ENCODE measurements at regions not wholly inside any gene's neighbourhood (a gene's known extent, or its start where the extent isn't known, plus 50 kb on each side); places are given as distances from the start of the nearest gene placed in this dataset.

DNA sequence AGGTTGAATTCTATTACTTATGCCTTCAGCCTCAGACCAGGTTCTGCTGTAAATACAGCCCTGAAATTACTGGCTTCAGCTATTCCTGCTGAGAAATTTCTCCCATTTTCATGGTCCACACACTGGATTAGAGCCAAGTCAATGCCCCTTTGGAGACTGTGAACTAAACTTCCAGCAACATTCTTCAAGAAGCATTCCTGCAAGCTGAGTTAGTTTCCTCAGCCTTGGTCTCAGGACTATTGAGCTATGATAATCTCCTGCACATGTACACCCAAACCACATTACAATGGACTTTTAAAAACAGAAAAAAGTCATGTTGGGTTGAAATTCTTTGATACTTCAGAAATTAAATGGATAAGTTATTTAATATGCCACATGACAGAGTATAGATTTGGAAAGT lies 58.0 kb upstream of the AVPR1A start:
- in situ Hi-C loops (cut with MboI; ENCODE audit: low sequenced_read_pairs) (no loop called here), dilution Hi-C loops (cut with HindIII; ENCODE audit: low sequenced_read_pairs, unreplicated experiment) (no loop called here)
- H3K27me3 ChIP-seq (ENCODE audit: control insufficient read depth, insufficient read depth, low read length), result no peaks in the 10 kb centered on the region

More for the DNA sequence above, 58.0 kb upstream of the AVPR1A start:
- Histone ChIP-seq H3K9me3 (ENCODE audit: control insufficient read depth, insufficient read depth, low read length) (no peaks in the 10 kb centered on the region), H3K4me2 (ENCODE audit: low read depth, low read length) (no peak overlapping the region), H4K5ac (ENCODE audit: low read depth, low read length) (no peak overlapping the region), H3K27ac (ENCODE audit: insufficient read depth, low read length) (no peak overlapping the region), H3K9me1 (ENCODE audit: insufficient read depth, low read length) (no peaks in the 10 kb centered on the region), H4K8ac (ENCODE audit: low read depth in 2 of 2, low read length in 2 of 2) (no peak overlapping the region), H2BK5ac (ENCODE audit: low read depth, low read length, poor library complexity, severe bottlenecking) (no peak overlapping the region), H3K23ac (ENCODE audit: low read depth, low read length) (no peak overlapping the region), H3K36me3 (ENCODE audit: control insufficient read depth, insufficient read depth, low read length) (no peaks in the 10 kb centered on the region), H2BK20ac (ENCODE audit: low read depth, low read length) (no peak overlapping the region), H2BK120ac (ENCODE audit: low read depth, low read length) (no peak overlapping the region), H3K4ac (ENCODE audit: low read depth, low read length) (no peak overlapping the region), H3K9ac (ENCODE audit: low read depth, low read length) (no peak overlapping the region), H3K56ac (ENCODE audit: extremely low read depth, insufficient read depth, low read length) (no peak overlapping the region), H3K18ac (ENCODE audit: low read depth, low read length) (no peak overlapping the region), H3K4me3 (ENCODE audit: insufficient read depth, low read depth, low read length) (no peak overlapping the region), H2BK15ac (ENCODE audit: low read depth, low read length) (no peak overlapping the region), H2AK5ac (ENCODE audit: low read depth, low read length) (no peak overlapping the region), H4K20me1 (ENCODE audit: insufficient read depth, low read length) (no peaks in the 10 kb centered on the region), H4K91ac (ENCODE audit: insufficient read depth, low read depth, low read length) (no peak overlapping the region), H3K79me1 (ENCODE audit: low read depth in 1 of 2, low read length in 2 of 2) (no peaks in the 10 kb centered on the region), H3K4me1 (ENCODE audit: control insufficient read depth, insufficient read depth, low read length) (no peaks in the 10 kb centered on the region), H2AFZ (replicated peaks; ENCODE audit: low read length, poor library complexity) (no peak overlapping the region), H3K14ac (replicated peaks; ENCODE audit: low read depth, low read length) (no peak overlapping the region), H2AK9ac (replicated peaks; ENCODE audit: low read depth, low read length, poor library complexity) (no peak overlapping the region)
- CTCF ChIA-PET, result no interaction called here
- no peak for ATAC-seq (ENCODE audit: low read depth)
- POLR2A ChIA-PET (ENCODE audit: unreplicated experiment), result no interaction called here
- no peak for DNase-seq
- intact Hi-C loops (cut with micrococcal nuclease), result no loop called here
- TF ChIP-seq SMC3 (IDR thresholded peaks at IDR 0.05; ENCODE audit: low read depth, low read length) (no peak), FOS (IDR thresholded peaks at IDR 0.05; ENCODE audit: low read depth, low read length) (no peak), MAFK (IDR thresholded peaks at IDR 0.05; ENCODE audit: low read depth, low read length) (no peak), MAZ (IDR thresholded peaks at IDR 0.05; ENCODE audit: borderline replicate concordance, low read depth, low read length) (no peak), RAD21 (IDR thresholded peaks at IDR 0.05; ENCODE audit: low read length) (no peak), RCOR1 (IDR thresholded peaks at IDR 0.05; ENCODE audit: insufficient replicate concordance, low read length) (no peak)
- BruUV-seq (replicated peaks), result no TSS peak
